CD14-positive monocyte (primary cell): ENCODE measurements at regions not wholly inside any gene's neighbourhood (a gene's known extent, or its start where the extent isn't known, plus 50 kb on each side); places are given as distances from the start of the nearest gene placed in this dataset.

Experiments
- DNase-seq, 3 donors: peaks; one replicate each; pipeline ENCODE4 v3.0.0-alpha.2; 2011 to 2022
- H2AFZ ChIP-seq: 2 replicates; pipeline ENCODE4 v1.6.0; 2012; ENCODE audit warnings: mild to moderate bottlenecking, low read depth, low read length, inconsistent platforms; ENCODE audit not compliant: insufficient read depth, poor library complexity, severe bottlenecking
- H3K27ac ChIP-seq, 2 donors: 1 replicate in 1 of 2; 2 replicates in 1 of 2; pipeline ENCODE4 v1.5.1; 2012 to 2013; ENCODE audit warnings: low read length in 2 of 2, control low read depth in 1 of 2, inconsistent platforms in 1 of 2, low read depth in 1 of 2, mild to moderate bottlenecking in 1 of 2
- H3K27me3 ChIP-seq, 2 donors: one replicate each; pipeline versions ENCODE4 v1.6.0 to v1.6.1; 2011 to 2013; ENCODE audit warnings: low read length in 2 of 2; ENCODE audit not compliant: control insufficient read depth in 2 of 2, insufficient read depth in 2 of 2
- H3K36me3 ChIP-seq, 2 donors: replicated peaks in 1 of 2; 1 replicate in 1 of 2; 2 replicates in 1 of 2; pipeline versions ENCODE4 v1.5.1 to v1.6.1; 2012 to 2013; ENCODE audit warnings: low read length in 2 of 2, control low read depth in 1 of 2, inconsistent platforms in 1 of 2, mild to moderate bottlenecking in 1 of 2; ENCODE audit not compliant: insufficient read depth in 2 of 2, control insufficient read depth in 1 of 2
- H3K4me1 ChIP-seq, 2 donors: 1 replicate in 1 of 2; 2 replicates in 1 of 2; pipeline versions ENCODE4 v1.5.1 to v1.6.1; 2012 to 2013; ENCODE audit warnings: low read length in 2 of 2, control low read depth in 1 of 2, inconsistent platforms in 1 of 2, mild to moderate bottlenecking in 1 of 2, moderate library complexity in 1 of 2; ENCODE audit not compliant: insufficient read depth in 2 of 2, control insufficient read depth in 1 of 2
- H3K4me2 ChIP-seq: replicated peaks from 2 replicates; pipeline ENCODE3; 2012; ENCODE audit warnings: low read length, moderate library complexity, mild to moderate bottlenecking; ENCODE audit not compliant: poor library complexity, severe bottlenecking; ENCODE audit errors: extremely low read depth
- H3K4me3 ChIP-seq, 3 experiments: fragments of 200-600 bp in 1 of 3; sonication (generic) in 1 of 3; replicated peaks in 1 of 3; 1 replicate in 2 of 3; 2 replicates in 1 of 3; pipeline ENCODE4 v1.5.1; 2011 to 2013; ENCODE audit warnings: low read length in 3 of 3, mild to moderate bottlenecking in 3 of 3, control low read depth in 2 of 3, low read depth in 2 of 3, inconsistent platforms in 1 of 3, moderate library complexity in 1 of 3
- H3K79me2 ChIP-seq: 2 replicates; pipeline ENCODE4 v1.6.0; 2012; ENCODE audit warnings: mild to moderate bottlenecking, control low read depth, inconsistent platforms, low read length, moderate library complexity; ENCODE audit not compliant: insufficient read depth
- H3K9ac ChIP-seq: 2 replicates; pipeline ENCODE4 v1.6.0; 2017; ENCODE audit warnings: low read length, mild to moderate bottlenecking; ENCODE audit not compliant: insufficient read depth, poor library complexity, severe bottlenecking
- H3K9me3 ChIP-seq, 2 donors: replicated peaks in 1 of 2; 1 replicate in 1 of 2; 2 replicates in 1 of 2; pipeline versions ENCODE4 v1.5.1 to v1.6.1; 2012 to 2013; ENCODE audit warnings: low read length in 2 of 2, control low read depth in 1 of 2; ENCODE audit not compliant: control insufficient read depth in 1 of 2, insufficient read depth in 1 of 2
- H4K20me1 ChIP-seq: 2 replicates; pipeline ENCODE4 v1.6.0; 2012; ENCODE audit warnings: mild to moderate bottlenecking, low read length, control low read depth, moderate library complexity; ENCODE audit not compliant: insufficient read depth
- H3K27ac Mint-ChIP-seq, 7 donors: one replicate each; pipeline ENCODE4 v1.8.0; 2020; ENCODE audit warnings: mild to moderate bottlenecking in 7 of 7, mixed read lengths in 7 of 7, moderate library complexity in 6 of 7, inconsistent platforms in 2 of 7
- H3K27me3 Mint-ChIP-seq, 3 donors: one replicate each; pipeline ENCODE4 v1.8.0; 2021 to 2022; ENCODE audit warnings: low read depth in 3 of 3, mild to moderate bottlenecking in 3 of 3, mixed read lengths in 3 of 3, moderate library complexity in 3 of 3, inconsistent platforms in 1 of 3
- H3K36me3 Mint-ChIP-seq, 2 donors: one replicate each; pipeline ENCODE4 v1.8.0; 2020; ENCODE audit warnings: mixed read lengths in 2 of 2, inconsistent platforms in 1 of 2, mild to moderate bottlenecking in 1 of 2
- H3K4me1 Mint-ChIP-seq: one replicate; pipeline ENCODE4 v1.8.0; 2020; ENCODE audit warnings: mild to moderate bottlenecking, mixed read lengths
- H3K4me3 Mint-ChIP-seq, 2 donors: one replicate each; pipeline ENCODE4 v1.8.0; 2020; ENCODE audit warnings: mild to moderate bottlenecking in 2 of 2, mixed read lengths in 2 of 2, moderate library complexity in 1 of 2
- H3K9me3 Mint-ChIP-seq, 7 donors: one replicate each; pipeline ENCODE4 v1.8.0; 2020 to 2022; ENCODE audit warnings: mixed read lengths in 7 of 7, mild to moderate bottlenecking in 6 of 7, moderate library complexity in 6 of 7, inconsistent platforms in 2 of 7
- CTCF ChIP-seq: fragments of 200-600 bp; IDR thresholded peaks from one replicate; pipeline ENCODE4 v1.8.0; 2022; ENCODE audit warnings: antibody characterized with exemption, mild to moderate bottlenecking
- WGBS: methylation state at CpG from one replicate; pipeline ENCODE4 v1.1.5; 2013; ENCODE audit warnings: missing lambda C conversion rate; ENCODE audit not compliant: insufficient coverage; 5-methylcytosine and 5-hydroxymethylcytosine counted together
- intact Hi-C, 2 donors: fragments of 100-400 bp; cut with micrococcal nuclease; formaldehyde crosslinking; loops; one replicate each; pipeline versions ENCODE4 v1.15.0 to v1.15.1; 2023

GRCh38 chr4:57291911-57292310, 181.7 kb upstream of the IGFBP7 start:
- H3K9me3 ChIP-seq, result no peaks in the 10 kb centered on the region
- H3K36me3 ChIP-seq, result no peaks in the 10 kb centered on the region
- H4K20me1 ChIP-seq, result no peaks in the 10 kb centered on the region
- Mint-ChIP-seq H3K9me3 (peaks cover 0 to 3% (median under 1%) of the 10 kb centered on the region in 7 donors), H3K4me3 (no peak overlapping the region), H3K36me3 (no peaks in the 10 kb centered on the region), H3K4me1 (no peaks in the 10 kb centered on the region), H3K27ac (no peak overlapping the region), H3K27me3 (peaks cover 0 to 8% (median 4%) of the 10 kb centered on the region in 3 donors)
- H2AFZ ChIP-seq, result no peak overlapping the region
- H3K4me3 ChIP-seq, result no peak overlapping the region
- H3K27me3 ChIP-seq, result no peaks in the 10 kb centered on the region
- H3K4me2 ChIP-seq, result no peak overlapping the region
- no peak overlapping the region for H3K27ac ChIP-seq
- H3K79me2 ChIP-seq, result no peaks in the 10 kb centered on the region
- intact Hi-C loops, result no loop called here
- no peak for TF ChIP-seq CTCF
- H3K9ac ChIP-seq, result no peak overlapping the region
- no peaks in the 10 kb centered on the region for H3K4me1 ChIP-seq
- no CpG with 5 or more reads among the region's 3 CpGs for WGBS
- no peak for DNase-seq

GRCh38 chr4:57287687-57288604, 177.8 kb upstream of the IGFBP7 start:
- Mint-ChIP-seq H3K36me3 (no peaks in the 10 kb centered on the region), H3K27ac (no peak overlapping the region), H3K4me1 (no peaks in the 10 kb centered on the region), H3K4me3 (no peak overlapping the region), H3K9me3 (peaks cover 0 to 6% (median 1%) of the 10 kb centered on the region in 7 donors), H3K27me3 (peaks cover 0 to 6% (median 1%) of the 10 kb centered on the region in 3 donors)
- no peak for DNase-seq
- Histone ChIP-seq H3K4me3 (no peak overlapping the region), H2AFZ (no peak overlapping the region), H3K36me3 (no peaks in the 10 kb centered on the region), H3K9ac (no peak overlapping the region), H3K27ac (no peak overlapping the region), H3K4me1 (no peaks in the 10 kb centered on the region), H3K9me3 (no peaks in the 10 kb centered on the region), H4K20me1 (no peaks in the 10 kb centered on the region), H3K79me2 (no peaks in the 10 kb centered on the region), H3K4me2 (no peak overlapping the region), H3K27me3 (no peaks in the 10 kb centered on the region)
- no CpG with 5 or more reads among the region's 5 CpGs for WGBS
- TF ChIP-seq CTCF, result no peak
- intact Hi-C loops, result no loop called here
